H1 (cell line): ENCODE measurements at regions not wholly inside any gene's neighbourhood (a gene's known extent, or its start where the extent isn't known, plus 50 kb on each side); places are given as distances from the start of the nearest gene placed in this dataset.

Source experiments
- CTCF ChIA-PET: fragments of 300-600 bp; sonication (Branson Sonifier 250); formaldehyde crosslinking; loops from one replicate; lab custom pipeline; 2021; ENCODE audit not compliant: partially characterized antibody; lab: Charles Lee
- POLR2A ChIA-PET: fragments of 300-600 bp; sonication (Branson Sonifier 250); formaldehyde crosslinking; loops from one replicate; lab custom pipeline; 2021; ENCODE audit warnings: inconsistent platforms; ENCODE audit not compliant: partially characterized antibody; lab: Charles Lee
- DNase-seq, 2 experiments: peaks; one replicate each; pipeline versions ENCODE4 v3.0.0 to v3.0.0-alpha.2; 2010 to 2022; ENCODE audit warnings: low spot score in 2 of 2, low read depth in 1 of 2, mixed read lengths in 1 of 2
- FAIRE-seq: peaks from 2 replicates; lab custom pipeline; 2011; peaks lifted over from hg19 to GRCh38; lab: Jason Lieb, UNC
- H2AFZ ChIP-seq: 2 replicates; pipeline ENCODE4 v1.8.1; 2012; ENCODE audit warnings: low read length, inconsistent platforms
- H2AK5ac ChIP-seq: 2 replicates; pipeline ENCODE4 v1.6.1; 2013; ENCODE audit warnings: low read depth, low read length
- H2BK120ac ChIP-seq: replicated peaks from 2 replicates; pipeline ENCODE3; 2013; ENCODE audit warnings: low read depth, low read length, inconsistent platforms
- H2BK12ac ChIP-seq: 2 replicates; pipeline ENCODE4 v1.6.1; 2013; ENCODE audit warnings: low read depth, low read length
- H2BK15ac ChIP-seq: 2 replicates; pipeline ENCODE4 v1.6.1; 2013; ENCODE audit warnings: low read length
- H2BK20ac ChIP-seq: 2 replicates; pipeline ENCODE4 v1.6.1; 2013; ENCODE audit warnings: low read length
- H2BK5ac ChIP-seq: 2 replicates; pipeline ENCODE4 v1.6.1; 2013; ENCODE audit warnings: low read depth, low read length
- H3K14ac ChIP-seq: 2 replicates; pipeline ENCODE4 v1.6.1; 2013; ENCODE audit warnings: inconsistent platforms; ENCODE audit not compliant: insufficient read length
- H3K18ac ChIP-seq: 2 replicates; pipeline ENCODE4 v1.6.1; 2013; ENCODE audit warnings: low read length; ENCODE audit errors: extremely low read depth
- H3K23ac ChIP-seq: 2 replicates; pipeline ENCODE4 v1.6.1; 2013; ENCODE audit warnings: inconsistent platforms; ENCODE audit not compliant: insufficient read length
- H3K23me2 ChIP-seq: 2 replicates; pipeline ENCODE4 v1.6.1; 2013; ENCODE audit warnings: low read depth, low read length
- H3K27ac ChIP-seq: 2 replicates; pipeline ENCODE4 v1.6.1; 2011; ENCODE audit warnings: low read depth, low read length, inconsistent platforms
- H3K27me3 ChIP-seq, 4 experiments: replicated peaks in 1 of 4; 1 replicate in 1 of 4; 2 replicates in 3 of 4; pipeline versions ENCODE4 v1.6.1 to v1.8.1; 2011 to 2013; ENCODE audit warnings: low read length in 3 of 4, mild to moderate bottlenecking in 3 of 4, inconsistent platforms in 2 of 4, mixed read lengths in 2 of 4, moderate library complexity in 1 of 4; ENCODE audit not compliant: control insufficient read depth in 3 of 4, insufficient read depth in 3 of 4; ENCODE audit errors: extremely low read depth in 1 of 4
- H3K36me3 ChIP-seq, 4 experiments: 2 replicates each; pipeline versions ENCODE4 v1.6.1 to v1.8.1; 2011 to 2013; ENCODE audit warnings: mild to moderate bottlenecking in 4 of 4, low read length in 3 of 4, moderate library complexity in 2 of 4, control low read depth in 1 of 4, inconsistent platforms in 1 of 4; ENCODE audit not compliant: insufficient read depth in 4 of 4, control insufficient read depth in 2 of 4
- H3K4ac ChIP-seq: replicated peaks from 2 replicates; pipeline ENCODE3; 2013; ENCODE audit warnings: low read length, low read depth, mixed read lengths, inconsistent platforms; ENCODE audit not compliant: insufficient read length
- H3K4me1 ChIP-seq, 4 experiments: replicated peaks in 1 of 4; 1 replicate in 1 of 4; 2 replicates in 3 of 4; pipeline versions ENCODE4 v1.6.1 to v1.8.1; 2011 to 2013; ENCODE audit warnings: low read length in 3 of 4, inconsistent platforms in 2 of 4, mixed read lengths in 1 of 4; ENCODE audit not compliant: insufficient read depth in 4 of 4, control insufficient read depth in 3 of 4
- H3K4me2 ChIP-seq, 2 experiments: 2 replicates each; pipeline versions ENCODE4 v1.6.1 to v1.8.1; 2011 to 2013; ENCODE audit warnings: low read depth in 2 of 2, low read length in 2 of 2, control low read depth in 1 of 2, inconsistent platforms in 1 of 2, mild to moderate bottlenecking in 1 of 2; ENCODE audit not compliant: insufficient read depth in 1 of 2
- H3K4me3 ChIP-seq, 4 experiments: fragments of 200-600, 300-600 bp in 1 of 4; sonication (generic), shearing (Covaris generic), sonication (Bioruptor Twin) in 1 of 4; 2 replicates each; pipeline versions ENCODE4 v1.5.1 to v1.8.1; 2011 to 2016; ENCODE audit warnings: low read length in 4 of 4, low read depth in 3 of 4, control low read depth in 2 of 4, inconsistent platforms in 2 of 4, mild to moderate bottlenecking in 2 of 4, mixed read lengths in 1 of 4, moderate library complexity in 1 of 4; ENCODE audit not compliant: insufficient read depth in 2 of 4; ENCODE audit errors: extremely low read depth in 1 of 4
- H3K56ac ChIP-seq: replicated peaks from 2 replicates; pipeline ENCODE3; 2013; ENCODE audit warnings: low read depth, mild to moderate bottlenecking, mixed read lengths, low read length, inconsistent platforms; ENCODE audit not compliant: insufficient read length
- H3K79me1 ChIP-seq: 2 replicates; pipeline ENCODE4 v1.6.1; 2013; ENCODE audit warnings: low read depth, low read length, control low read depth
- H3K79me2 ChIP-seq, 2 experiments: 2 replicates each; pipeline versions ENCODE4 v1.6.1 to v1.8.1; 2012 to 2013; ENCODE audit warnings: low read length in 2 of 2, mild to moderate bottlenecking in 2 of 2, inconsistent platforms in 1 of 2; ENCODE audit not compliant: insufficient read depth in 2 of 2, control insufficient read depth in 1 of 2
- H3K9ac ChIP-seq, 4 experiments: replicated peaks in 1 of 4; 1 replicate in 1 of 4; 2 replicates in 3 of 4; pipeline versions ENCODE4 v1.6.1 to v1.8.1; 2011 to 2013; ENCODE audit warnings: low read depth in 3 of 4, low read length in 3 of 4, control low read depth in 2 of 4, mild to moderate bottlenecking in 2 of 4, moderate library complexity in 2 of 4, inconsistent platforms in 1 of 4; ENCODE audit errors: extremely low read depth in 1 of 4
- H3K9me3 ChIP-seq, 2 experiments: 2 replicates each; pipeline versions ENCODE4 v1.6.1 to v1.8.1; 2012 to 2013; ENCODE audit warnings: mild to moderate bottlenecking in 2 of 2, moderate library complexity in 2 of 2, control low read depth in 1 of 2, inconsistent platforms in 1 of 2, low read depth in 1 of 2, low read length in 1 of 2, mixed read lengths in 1 of 2; ENCODE audit not compliant: insufficient read depth in 2 of 2
- H4K20me1 ChIP-seq, 2 experiments: replicated peaks in 1 of 2; 2 replicates each; pipeline versions ENCODE3 to v1.8.1; 2011 to 2013; ENCODE audit warnings: inconsistent platforms in 2 of 2, low read length in 2 of 2, mild to moderate bottlenecking in 1 of 2; ENCODE audit not compliant: insufficient read depth in 2 of 2, control insufficient read depth in 1 of 2
- H4K5ac ChIP-seq: 2 replicates; pipeline ENCODE4 v1.6.1; 2013; ENCODE audit warnings: low read length, low read depth, mixed read lengths, inconsistent platforms; ENCODE audit not compliant: insufficient read length
- H4K8ac ChIP-seq: 2 replicates; pipeline ENCODE4 v1.8.0; 2013; ENCODE audit warnings: mild to moderate bottlenecking, moderate library complexity, low read length, inconsistent platforms; ENCODE audit not compliant: insufficient read depth; ENCODE audit errors: extremely low read depth
- H4K91ac ChIP-seq: replicated peaks from 2 replicates; pipeline ENCODE3; 2013; ENCODE audit warnings: low read length, mixed read lengths, inconsistent platforms; ENCODE audit not compliant: insufficient read length
- BACH1 ChIP-seq: IDR thresholded peaks from 2 replicates; pipeline ENCODE4 v1.6.1; 2012; ENCODE audit warnings: low read length, improper control_type of control experiment
- CREB1 ChIP-seq: IDR thresholded peaks from 2 replicates; pipeline ENCODE4 v1.6.1; 2012; ENCODE audit warnings: inconsistent platforms
- GABPA ChIP-seq: IDR thresholded peaks from 2 replicates; pipeline ENCODE4 v1.6.1; 2011; ENCODE audit warnings: mild to moderate bottlenecking, low read length, moderate library complexity, borderline replicate concordance; ENCODE audit not compliant: insufficient read depth
- HDAC2 ChIP-seq, 2 experiments: fragments of 300-600 bp in 1 of 2; sonication (generic) in 1 of 2; IDR thresholded peaks; 2 replicates each; pipeline ENCODE4 v1.6.1; 2011 to 2012; ENCODE audit warnings: low read depth in 2 of 2, low read length in 2 of 2, mild to moderate bottlenecking in 2 of 2, moderate library complexity in 2 of 2, borderline replicate concordance in 1 of 2, inconsistent platforms in 1 of 2
- KDM1A ChIP-seq: fragments of 200-600, 300-600 bp; sonication (generic); IDR thresholded peaks from 2 replicates; pipeline ENCODE4 v1.7.1; 2016; ENCODE audit warnings: mild to moderate bottlenecking, low read length, borderline replicate concordance
- NANOG ChIP-seq: IDR thresholded peaks from 2 replicates; pipeline ENCODE4 v1.6.1; 2011; ENCODE audit warnings: low read length, low read depth, mild to moderate bottlenecking, inconsistent platforms; ENCODE audit not compliant: insufficient read depth, poor library complexity, severe bottlenecking
- POLR2A ChIP-seq, 2 experiments: IDR thresholded peaks; 1 replicate in 1 of 2; 2 replicates in 1 of 2; pipeline ENCODE4 v1.6.1; 2011; ENCODE audit warnings: low read depth in 2 of 2, low read length in 2 of 2, mild to moderate bottlenecking in 2 of 2; ENCODE audit errors: control extremely low read depth in 1 of 2
- SIN3A ChIP-seq, 2 experiments: IDR thresholded peaks in 1 of 2; conservative IDR thresholded peaks in 1 of 2; 2 replicates each; pipeline ENCODE4 v1.6.1; 2011 to 2012; ENCODE audit warnings: low read length in 2 of 2, improper control_type of control experiment in 1 of 2, low read depth in 1 of 2, mild to moderate bottlenecking in 1 of 2
- SIRT6 ChIP-seq: IDR thresholded peaks from one replicate; pipeline ENCODE4 v1.7.1; 2012; ENCODE audit warnings: low read length, inconsistent platforms
- TAF1 ChIP-seq: IDR thresholded peaks from 2 replicates; pipeline ENCODE4 v1.6.1; 2011; ENCODE audit warnings: mild to moderate bottlenecking, low read depth, low read length
- TBP ChIP-seq: IDR thresholded peaks from 2 replicates; pipeline ENCODE4 v1.6.1; 2011; ENCODE audit warnings: low read depth, low read length, improper control_type of control experiment
- TCF12 ChIP-seq: IDR thresholded peaks from 2 replicates; pipeline ENCODE4 v1.6.1; 2011; ENCODE audit warnings: low read depth, mild to moderate bottlenecking, low read length
- WGBS, 2 experiments: shearing (Covaris generic) in 1 of 2; methylation state at CpG; one replicate each; pipeline versions ENCODE4 v1.1.6 to v1.1.7; 2013 to 2015; ENCODE audit warnings: low lambda C conversion rate in 2 of 2, mixed read lengths in 2 of 2, inconsistent platforms in 1 of 2, low coverage in 1 of 2, missing lambda C conversion rate in 1 of 2; ENCODE audit not compliant: insufficient replicate concordance in 2 of 2, insufficient coverage in 1 of 2, insufficient read length in 1 of 2; ENCODE audit errors: extremely low coverage in 1 of 2, missing lambda C conversion rate in 1 of 2; 5-methylcytosine and 5-hydroxymethylcytosine counted together

- no peak overlapping the region for H3K9ac ChIP-seq
- H2AK5ac ChIP-seq = no peak overlapping the region
- H3K56ac ChIP-seq = no peak overlapping the region
- TF ChIP-seq TCF12 (no peak), KDM1A (no peak), CREB1 (no peak), SIN3A (conservative IDR thresholded peaks at IDR 0.05 in 1 of 2, IDR thresholded peaks at IDR 0.05 in 1 of 2; ENCODE audit: low read depth in 1 of 2, low read length in 2 of 2) (no peak), GABPA (no peak), BACH1 (no peak), TBP (no peak), SIRT6 (no peak), POLR2A (IDR thresholded peaks at IDR 0.05; ENCODE audit: control extremely low read depth in 1 of 2, low read depth in 2 of 2, low read length in 2 of 2) (no peak), TAF1 (no peak), HDAC2 (IDR thresholded peaks at IDR 0.05; ENCODE audit: borderline replicate concordance in 1 of 2, low read depth in 2 of 2, low read length in 2 of 2) (no peak), NANOG (no peak)
- no peaks in the 10 kb centered on the region for H3K79me2 ChIP-seq
- H2AFZ ChIP-seq = peak overlapping the region; percentile 22; the same call in 1 of the 2 replicates
- CTCF ChIA-PET = interaction anchor here (0.6 to 1.3 kb wide), 3 partner anchors 88 to 256 kb away, joined by 3 to 4 read pairs (median 4); no protein-coding TSS in a partner anchor
- no peaks in the 10 kb centered on the region for H4K20me1 ChIP-seq
- no peak overlapping the region; the same call in 1 of the 2 replicates for H2BK5ac ChIP-seq
- no peak overlapping the region for H3K4ac ChIP-seq
- H3K4me1 ChIP-seq = peaks cover 4 to 9% (median 7%) of the 10 kb centered on the region in 4 experiments
- no peak overlapping the region for H4K91ac ChIP-seq
- no peak overlapping the region for H3K18ac ChIP-seq
- DNase-seq = no peak
- H2BK15ac ChIP-seq = no peak overlapping the region
- H4K8ac ChIP-seq = no peak overlapping the region
- H3K9me3 ChIP-seq = peaks cover 0 to 3% of the 10 kb centered on the region in 2 experiments; a peak in 1 of 4 replicates
- no peak overlapping the region for H3K14ac ChIP-seq
- WGBS, 2 experiments = 81% methylated on average over 11 of the region's 11 CpGs; no CpG with 5 or more reads in 1 of the 2 experiments
- POLR2A ChIA-PET = no interaction called here
- no peaks in the 10 kb centered on the region for H3K79me1 ChIP-seq
- no peaks in the 10 kb centered on the region for H3K27me3 ChIP-seq
- H4K5ac ChIP-seq = no peak overlapping the region
- no peak overlapping the region for H3K23ac ChIP-seq
- H3K4me3 ChIP-seq = no peak overlapping the region
- no peaks in the 10 kb centered on the region for H3K36me3 ChIP-seq
- 0 out of 2 replicates have a peak, but pooled peaks cover 2% of the 10 kb centered on the region for H3K23me2 ChIP-seq
- H2BK20ac ChIP-seq = no peak overlapping the region
- FAIRE-seq = no peak
- H2BK120ac ChIP-seq = no peak overlapping the region
- H3K4me2 ChIP-seq = no peak overlapping the region
- peak overlapping the region; percentile 6; the same call in 1 of the 2 replicates for H2BK12ac ChIP-seq
- no peak overlapping the region for H3K27ac ChIP-seq
Observed at GRCh38 chr19:33887891-33888290, 91.2 kb downstream of the KCTD15 start.
